AG20443 (cell line): ENCODE measurements at regions not wholly inside any gene's neighbourhood (a gene's known extent, or its start where the extent isn't known, plus 50 kb on each side); places are given as distances from the start of the nearest gene placed in this dataset.
"Not testable (repeated sequence)": the region's sequence is repeated elsewhere in the genome, so short reads cannot be mapped to it uniquely, and the experiment has no call there.

Source experiments
- DNase-seq: peaks from one replicate; pipeline ENCODE4 v3.0.0; 2012; ENCODE audit warnings: low spot score, mixed read lengths

GRCh38 chr6:100096341-100096740 lies 102.3 kb upstream of the MCHR2 start:
- peak; percentile 27 for DNase-seq

- no peak for DNase-seq
These were observed 99.4 kb upstream of the MCHR2 start for GRCh38 chr6:100093405-100093804.

- peak; percentile 68 for DNase-seq
These were observed 94.0 kb upstream of the MCHR2 start for GRCh38 chr6:100088009-100088408.

GRCh38 chr6:100084991-100085364 lies 91.0 kb upstream of the MCHR2 start:
- DNase-seq: no peak

GRCh38 chr6:100084316-100084990 lies 90.4 kb upstream of the MCHR2 start:
- DNase-seq: no peak

DNA sequence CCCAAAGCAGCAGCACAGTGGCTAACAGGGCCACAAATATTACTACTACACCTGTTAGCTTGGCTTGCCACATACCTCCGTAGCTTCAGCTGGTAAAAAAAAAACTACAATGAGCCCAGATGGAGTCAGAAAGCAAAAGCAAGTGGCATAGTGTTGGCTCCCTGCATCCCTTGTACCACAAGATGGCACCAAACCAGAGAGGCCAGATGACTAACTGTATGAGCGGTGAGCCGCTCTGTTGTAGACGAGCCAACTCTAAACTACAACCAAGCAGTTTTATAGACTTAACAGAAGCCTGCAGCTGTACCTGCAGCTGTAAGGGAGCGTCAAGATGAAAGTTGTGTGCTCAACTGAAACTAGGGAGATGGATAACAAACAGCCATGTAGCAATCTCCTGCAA lies 84.5 kb upstream of the MCHR2 start:
- DNase-seq: peak; percentile 35

DNA sequence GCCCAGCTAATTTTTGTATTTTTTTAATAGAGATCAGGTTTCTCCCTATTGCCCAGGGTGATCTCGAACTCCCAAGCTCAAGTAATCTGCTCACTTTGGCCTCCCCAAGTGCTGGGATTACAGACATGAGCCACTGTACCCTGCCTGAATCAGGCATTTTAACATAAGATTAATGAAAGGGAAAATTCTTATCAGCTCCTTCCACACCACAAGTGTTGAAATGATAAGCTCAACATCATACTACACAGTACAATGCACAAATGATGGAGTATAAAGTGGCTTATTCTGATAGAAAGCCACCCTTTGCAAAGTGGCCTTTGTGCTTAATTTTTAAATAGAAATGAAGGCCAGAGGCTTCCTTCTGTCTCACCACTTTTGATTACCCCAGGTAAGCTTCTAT lies 71.3 kb upstream of the MCHR2 start:
- DNase-seq: no peak

- no peak for DNase-seq
These were observed 68.6 kb upstream of the MCHR2 start for GRCh38 chr6:100062621-100063020.

- no peak for DNase-seq
These were observed 63.9 kb upstream of the MCHR2 start for GRCh38 chr6:100057941-100058340.

- DNase-seq: no peak
These were observed 56.5 kb upstream of the MCHR2 start for GRCh38 chr6:100050550-100050949.

DNA sequence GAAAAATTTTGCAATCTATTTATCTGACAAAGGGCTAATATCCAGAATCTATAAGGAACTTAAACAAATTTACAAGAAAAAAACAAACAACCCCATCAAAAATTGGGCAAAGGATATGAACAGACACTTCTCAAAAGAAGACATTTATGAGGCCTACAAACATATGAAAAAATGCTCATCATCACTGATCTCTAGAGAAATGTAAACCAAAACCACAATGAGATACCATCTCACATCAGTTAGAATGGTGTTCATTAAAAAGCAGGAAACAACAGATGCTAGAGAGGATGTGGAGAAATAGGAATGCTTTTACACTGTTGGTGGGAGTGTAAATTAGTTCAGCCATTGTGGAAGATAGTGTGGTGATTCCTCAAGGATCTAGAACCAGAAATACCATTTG lies 49.9 kb upstream of the MCHR2 start:
- not testable (repeated sequence) for DNase-seq
